H1 (cell line): ENCODE measurements at regions not wholly inside any gene's neighbourhood (a gene's known extent, or its start where the extent isn't known, plus 50 kb on each side); places are given as distances from the start of the nearest gene placed in this dataset.

Experiments used
- CTCF ChIA-PET: fragments of 300-600 bp; sonication (Branson Sonifier 250); formaldehyde crosslinking; loops from one replicate; lab custom pipeline; 2021; ENCODE audit not compliant: partially characterized antibody; lab: Charles Lee
- POLR2A ChIA-PET: fragments of 300-600 bp; sonication (Branson Sonifier 250); formaldehyde crosslinking; loops from one replicate; lab custom pipeline; 2021; ENCODE audit warnings: inconsistent platforms; ENCODE audit not compliant: partially characterized antibody; lab: Charles Lee
- DNase-seq, 2 experiments: peaks; one replicate each; pipeline versions ENCODE4 v3.0.0 to v3.0.0-alpha.2; 2010 to 2022; ENCODE audit warnings: low spot score in 2 of 2, low read depth in 1 of 2, mixed read lengths in 1 of 2
- FAIRE-seq: peaks from 2 replicates; lab custom pipeline; 2011; peaks lifted over from hg19 to GRCh38; lab: Jason Lieb, UNC
- H2AFZ ChIP-seq: 2 replicates; pipeline ENCODE4 v1.8.1; 2012; ENCODE audit warnings: low read length, inconsistent platforms
- H2AK5ac ChIP-seq: 2 replicates; pipeline ENCODE4 v1.6.1; 2013; ENCODE audit warnings: low read depth, low read length
- H2BK120ac ChIP-seq: replicated peaks from 2 replicates; pipeline ENCODE3; 2013; ENCODE audit warnings: low read depth, low read length, inconsistent platforms
- H2BK12ac ChIP-seq: 2 replicates; pipeline ENCODE4 v1.6.1; 2013; ENCODE audit warnings: low read depth, low read length
- H2BK15ac ChIP-seq: 2 replicates; pipeline ENCODE4 v1.6.1; 2013; ENCODE audit warnings: low read length
- H2BK20ac ChIP-seq: 2 replicates; pipeline ENCODE4 v1.6.1; 2013; ENCODE audit warnings: low read length
- H2BK5ac ChIP-seq: 2 replicates; pipeline ENCODE4 v1.6.1; 2013; ENCODE audit warnings: low read depth, low read length
- H3K14ac ChIP-seq: 2 replicates; pipeline ENCODE4 v1.6.1; 2013; ENCODE audit warnings: inconsistent platforms; ENCODE audit not compliant: insufficient read length
- H3K18ac ChIP-seq: 2 replicates; pipeline ENCODE4 v1.6.1; 2013; ENCODE audit warnings: low read length; ENCODE audit errors: extremely low read depth
- H3K23ac ChIP-seq: 2 replicates; pipeline ENCODE4 v1.6.1; 2013; ENCODE audit warnings: inconsistent platforms; ENCODE audit not compliant: insufficient read length
- H3K23me2 ChIP-seq: 2 replicates; pipeline ENCODE4 v1.6.1; 2013; ENCODE audit warnings: low read depth, low read length
- H3K27ac ChIP-seq: 2 replicates; pipeline ENCODE4 v1.6.1; 2011; ENCODE audit warnings: low read depth, low read length, inconsistent platforms
- H3K27me3 ChIP-seq, 4 experiments: replicated peaks in 1 of 4; 1 replicate in 1 of 4; 2 replicates in 3 of 4; pipeline versions ENCODE4 v1.6.1 to v1.8.1; 2011 to 2013; ENCODE audit warnings: low read length in 3 of 4, mild to moderate bottlenecking in 3 of 4, inconsistent platforms in 2 of 4, mixed read lengths in 2 of 4, moderate library complexity in 1 of 4; ENCODE audit not compliant: control insufficient read depth in 3 of 4, insufficient read depth in 3 of 4; ENCODE audit errors: extremely low read depth in 1 of 4
- H3K36me3 ChIP-seq, 4 experiments: 2 replicates each; pipeline versions ENCODE4 v1.6.1 to v1.8.1; 2011 to 2013; ENCODE audit warnings: mild to moderate bottlenecking in 4 of 4, low read length in 3 of 4, moderate library complexity in 2 of 4, control low read depth in 1 of 4, inconsistent platforms in 1 of 4; ENCODE audit not compliant: insufficient read depth in 4 of 4, control insufficient read depth in 2 of 4
- H3K4ac ChIP-seq: replicated peaks from 2 replicates; pipeline ENCODE3; 2013; ENCODE audit warnings: low read length, low read depth, mixed read lengths, inconsistent platforms; ENCODE audit not compliant: insufficient read length
- H3K4me1 ChIP-seq, 4 experiments: replicated peaks in 1 of 4; 1 replicate in 1 of 4; 2 replicates in 3 of 4; pipeline versions ENCODE4 v1.6.1 to v1.8.1; 2011 to 2013; ENCODE audit warnings: low read length in 3 of 4, inconsistent platforms in 2 of 4, mixed read lengths in 1 of 4; ENCODE audit not compliant: insufficient read depth in 4 of 4, control insufficient read depth in 3 of 4
- H3K4me2 ChIP-seq, 2 experiments: 2 replicates each; pipeline versions ENCODE4 v1.6.1 to v1.8.1; 2011 to 2013; ENCODE audit warnings: low read depth in 2 of 2, low read length in 2 of 2, control low read depth in 1 of 2, inconsistent platforms in 1 of 2, mild to moderate bottlenecking in 1 of 2; ENCODE audit not compliant: insufficient read depth in 1 of 2
- H3K4me3 ChIP-seq, 4 experiments: fragments of 200-600, 300-600 bp in 1 of 4; sonication (generic), shearing (Covaris generic), sonication (Bioruptor Twin) in 1 of 4; 2 replicates each; pipeline versions ENCODE4 v1.5.1 to v1.8.1; 2011 to 2016; ENCODE audit warnings: low read length in 4 of 4, low read depth in 3 of 4, control low read depth in 2 of 4, inconsistent platforms in 2 of 4, mild to moderate bottlenecking in 2 of 4, mixed read lengths in 1 of 4, moderate library complexity in 1 of 4; ENCODE audit not compliant: insufficient read depth in 2 of 4; ENCODE audit errors: extremely low read depth in 1 of 4
- H3K56ac ChIP-seq: replicated peaks from 2 replicates; pipeline ENCODE3; 2013; ENCODE audit warnings: low read depth, mild to moderate bottlenecking, mixed read lengths, low read length, inconsistent platforms; ENCODE audit not compliant: insufficient read length
- H3K79me1 ChIP-seq: 2 replicates; pipeline ENCODE4 v1.6.1; 2013; ENCODE audit warnings: low read depth, low read length, control low read depth
- H3K79me2 ChIP-seq, 2 experiments: 2 replicates each; pipeline versions ENCODE4 v1.6.1 to v1.8.1; 2012 to 2013; ENCODE audit warnings: low read length in 2 of 2, mild to moderate bottlenecking in 2 of 2, inconsistent platforms in 1 of 2; ENCODE audit not compliant: insufficient read depth in 2 of 2, control insufficient read depth in 1 of 2
- H3K9ac ChIP-seq, 4 experiments: replicated peaks in 1 of 4; 1 replicate in 1 of 4; 2 replicates in 3 of 4; pipeline versions ENCODE4 v1.6.1 to v1.8.1; 2011 to 2013; ENCODE audit warnings: low read depth in 3 of 4, low read length in 3 of 4, control low read depth in 2 of 4, mild to moderate bottlenecking in 2 of 4, moderate library complexity in 2 of 4, inconsistent platforms in 1 of 4; ENCODE audit errors: extremely low read depth in 1 of 4
- H3K9me3 ChIP-seq, 2 experiments: 2 replicates each; pipeline versions ENCODE4 v1.6.1 to v1.8.1; 2012 to 2013; ENCODE audit warnings: mild to moderate bottlenecking in 2 of 2, moderate library complexity in 2 of 2, control low read depth in 1 of 2, inconsistent platforms in 1 of 2, low read depth in 1 of 2, low read length in 1 of 2, mixed read lengths in 1 of 2; ENCODE audit not compliant: insufficient read depth in 2 of 2
- H4K20me1 ChIP-seq, 2 experiments: replicated peaks in 1 of 2; 2 replicates each; pipeline versions ENCODE3 to v1.8.1; 2011 to 2013; ENCODE audit warnings: inconsistent platforms in 2 of 2, low read length in 2 of 2, mild to moderate bottlenecking in 1 of 2; ENCODE audit not compliant: insufficient read depth in 2 of 2, control insufficient read depth in 1 of 2
- H4K5ac ChIP-seq: 2 replicates; pipeline ENCODE4 v1.6.1; 2013; ENCODE audit warnings: low read length, low read depth, mixed read lengths, inconsistent platforms; ENCODE audit not compliant: insufficient read length
- H4K8ac ChIP-seq: 2 replicates; pipeline ENCODE4 v1.8.0; 2013; ENCODE audit warnings: mild to moderate bottlenecking, moderate library complexity, low read length, inconsistent platforms; ENCODE audit not compliant: insufficient read depth; ENCODE audit errors: extremely low read depth
- H4K91ac ChIP-seq: replicated peaks from 2 replicates; pipeline ENCODE3; 2013; ENCODE audit warnings: low read length, mixed read lengths, inconsistent platforms; ENCODE audit not compliant: insufficient read length
- ATF2 ChIP-seq: IDR thresholded peaks from 2 replicates; pipeline ENCODE4 v1.6.1; 2012; ENCODE audit warnings: low read length, inconsistent platforms
- CBX8 ChIP-seq: fragments of 300-800, 300-1000 bp; sonication (generic); IDR thresholded peaks from 2 replicates; pipeline ENCODE4 v1.7.1; 2016; ENCODE audit warnings: low read depth, low read length, borderline replicate concordance
- CHD2 ChIP-seq: IDR thresholded peaks from 2 replicates; pipeline ENCODE4 v1.6.1; 2012; ENCODE audit warnings: low read length, improper control_type of control experiment
- KDM4A ChIP-seq: IDR thresholded peaks from one replicate; pipeline ENCODE4 v1.7.1; 2012; ENCODE audit warnings: low read depth, mild to moderate bottlenecking, moderate library complexity, low read length, inconsistent platforms; ENCODE audit not compliant: severe bottlenecking
- SUZ12 ChIP-seq: fragments of 200-600 bp; sonication (generic); IDR thresholded peaks from 2 replicates; pipeline ENCODE4 v1.6.1; 2012; ENCODE audit warnings: mild to moderate bottlenecking, inconsistent platforms, low read length, moderate library complexity, mixed read lengths
- TAF1 ChIP-seq: IDR thresholded peaks from 2 replicates; pipeline ENCODE4 v1.6.1; 2011; ENCODE audit warnings: mild to moderate bottlenecking, low read depth, low read length
- TBP ChIP-seq: IDR thresholded peaks from 2 replicates; pipeline ENCODE4 v1.6.1; 2011; ENCODE audit warnings: low read depth, low read length, improper control_type of control experiment
- WGBS, 2 experiments: shearing (Covaris generic) in 1 of 2; methylation state at CpG; one replicate each; pipeline versions ENCODE4 v1.1.6 to v1.1.7; 2013 to 2015; ENCODE audit warnings: low lambda C conversion rate in 2 of 2, mixed read lengths in 2 of 2, inconsistent platforms in 1 of 2, low coverage in 1 of 2, missing lambda C conversion rate in 1 of 2; ENCODE audit not compliant: insufficient replicate concordance in 2 of 2, insufficient coverage in 1 of 2, insufficient read length in 1 of 2; ENCODE audit errors: extremely low coverage in 1 of 2, missing lambda C conversion rate in 1 of 2; 5-methylcytosine and 5-hydroxymethylcytosine counted together

DNA sequence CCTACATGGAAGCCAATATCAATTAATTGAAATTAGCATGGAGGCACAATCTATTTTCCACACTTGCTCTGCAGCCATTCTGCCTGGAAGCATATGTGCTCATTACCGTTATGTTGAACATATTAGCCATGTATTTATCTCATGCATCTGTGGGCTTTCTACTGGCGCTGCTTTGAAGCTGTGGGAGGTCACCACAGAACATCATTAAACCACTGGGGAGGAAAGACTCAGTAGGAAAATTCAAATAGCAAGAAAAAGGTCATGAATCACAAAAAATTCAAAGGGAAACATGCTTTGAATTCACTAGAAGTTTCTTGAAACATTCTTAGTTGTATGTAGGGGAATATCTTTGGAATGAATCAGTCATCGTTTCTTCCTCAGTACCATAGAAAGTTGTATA lies 652.5 kb downstream of the EDEM1 start:
- H3K18ac ChIP-seq, result no peak overlapping the region
- H2BK15ac ChIP-seq, result no peak overlapping the region
- H2AFZ ChIP-seq, result no peak overlapping the region
- no peak overlapping the region for H3K4me3 ChIP-seq
- H2BK120ac ChIP-seq, result no peak overlapping the region
- CTCF ChIA-PET, result no interaction called here
- no peak overlapping the region for H2BK5ac ChIP-seq
- no peak for TF ChIP-seq TAF1
- no peak for TF ChIP-seq ATF2
- TF ChIP-seq CBX8, result no peak
- TF ChIP-seq SUZ12, result no peak
- TF ChIP-seq TBP, result no peak
- no peak for TF ChIP-seq CHD2
- no peak for TF ChIP-seq KDM4A
- TF ChIP-seq, all 59 proteins: peak for 0
- H3K79me2 ChIP-seq, result no peaks in the 10 kb centered on the region
- no peak overlapping the region for H4K5ac ChIP-seq
- no peak overlapping the region for H3K56ac ChIP-seq
- FAIRE-seq (no peak), DNase-seq (no peak)
- WGBS, 2 experiments, result 99% methylated on average over 3 of the region's 3 CpGs; no CpG with 5 or more reads in 1 of the 2 experiments
- no peak overlapping the region for H2BK20ac ChIP-seq
- no peaks in the 10 kb centered on the region for H3K9me3 ChIP-seq
- no peak overlapping the region for H3K4ac ChIP-seq
- POLR2A ChIA-PET, result no interaction called here
- H2BK12ac ChIP-seq, result no peak overlapping the region
- H4K91ac ChIP-seq, result no peak overlapping the region
- no peaks in the 10 kb centered on the region for H3K36me3 ChIP-seq
- no peak overlapping the region for H3K9ac ChIP-seq
- no peak overlapping the region for H3K23ac ChIP-seq
- H3K14ac ChIP-seq, result no peak overlapping the region
- H3K4me1 ChIP-seq, result no peaks in the 10 kb centered on the region
- H3K23me2 ChIP-seq, result no peaks in the 10 kb centered on the region
- H3K79me1 ChIP-seq, result no peaks in the 10 kb centered on the region
- no peak overlapping the region for H3K4me2 ChIP-seq
- no peak overlapping the region for H3K27ac ChIP-seq
- H2AK5ac ChIP-seq, result no peak overlapping the region
- H3K27me3 ChIP-seq, result no peaks in the 10 kb centered on the region
- no peak overlapping the region for H4K8ac ChIP-seq
- H4K20me1 ChIP-seq, result no peaks in the 10 kb centered on the region
